ENCODE measurements at regions not wholly inside any gene's neighbourhood (a gene's known extent, or its start where the extent isn't known, plus 50 kb on each side); places are given as distances from the start of the nearest gene placed in this dataset.

GRCh38 chr10:108360187-108360586 is 1195.7 kb upstream of the SORCS1 start:
- Histone ChIP-seq H3K27me3 (no peaks in the 10 kb centered on the region), H3K9me3 (no peaks in the 10 kb centered on the region), H3K36me3 (no peaks in the 10 kb centered on the region), H3K4me3 (no peak overlapping the region), H3K4me1 (no peaks in the 10 kb centered on the region), H3K27ac (replicated peaks in 1 of 4) (no peak overlapping the region)
- no peak for DNase-seq (ENCODE audit: extremely low spot score)
- TF ChIP-seq POLR2AphosphoS5 (IDR thresholded peaks at IDR 0.05): no peak
- TF ChIP-seq POLR2A (IDR thresholded peaks at IDR 0.05; ENCODE audit: low read depth): no peak
- TF ChIP-seq EP300 (IDR thresholded peaks at IDR 0.05): no peak
- TF ChIP-seq CTCF (IDR thresholded peaks at IDR 0.05): no peak
- 79% methylated on average over 2 of the region's 2 CpGs for WGBS
- intact Hi-C loops (cut with DNase I): no loop called here

- intact Hi-C loops (cut with DNase I): no loop called here
- H3K36me3 ChIP-seq: no peaks in the 10 kb centered on the region
- no peak overlapping the region for H3K27ac ChIP-seq (replicated peaks in 1 of 4)
- no peaks in the 10 kb centered on the region for H3K27me3 ChIP-seq
- no peak for DNase-seq (ENCODE audit: extremely low spot score)
- no peaks in the 10 kb centered on the region for H3K9me3 ChIP-seq
- H3K4me3 ChIP-seq: no peak overlapping the region
- 44% methylated on average over 3 of the region's 3 CpGs for WGBS
- no peak for TF ChIP-seq CTCF (IDR thresholded peaks at IDR 0.05)
- no peak for TF ChIP-seq POLR2A (IDR thresholded peaks at IDR 0.05; ENCODE audit: low read depth)
- no peak for TF ChIP-seq POLR2AphosphoS5 (IDR thresholded peaks at IDR 0.05)
- TF ChIP-seq EP300 (IDR thresholded peaks at IDR 0.05): no peak
- no peaks in the 10 kb centered on the region for H3K4me1 ChIP-seq
Observed at GRCh38 chr10:108358912-108359311, 1194.4 kb upstream of the SORCS1 start.

DNA sequence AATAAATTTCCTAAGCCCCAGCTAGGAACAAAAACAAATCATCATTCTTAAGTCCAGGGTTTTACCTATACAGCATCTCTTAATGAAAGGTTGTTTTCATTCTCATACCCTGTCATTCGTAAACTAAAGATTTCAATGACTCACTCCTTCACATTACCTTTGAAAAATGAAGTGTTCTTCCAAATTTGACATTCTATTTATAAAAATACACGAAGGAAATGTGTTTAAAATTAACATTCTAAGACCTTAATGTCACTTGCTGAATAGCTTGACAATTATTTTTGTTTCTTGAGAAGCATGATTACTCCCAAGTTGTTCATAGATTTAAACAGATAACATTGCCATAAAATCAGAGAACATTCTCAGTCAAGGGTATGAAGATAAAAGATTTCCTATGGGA is 1188.3 kb upstream of the SORCS1 start:
- WGBS: 16% methylated on average over 2 of the region's 2 CpGs

DNA sequence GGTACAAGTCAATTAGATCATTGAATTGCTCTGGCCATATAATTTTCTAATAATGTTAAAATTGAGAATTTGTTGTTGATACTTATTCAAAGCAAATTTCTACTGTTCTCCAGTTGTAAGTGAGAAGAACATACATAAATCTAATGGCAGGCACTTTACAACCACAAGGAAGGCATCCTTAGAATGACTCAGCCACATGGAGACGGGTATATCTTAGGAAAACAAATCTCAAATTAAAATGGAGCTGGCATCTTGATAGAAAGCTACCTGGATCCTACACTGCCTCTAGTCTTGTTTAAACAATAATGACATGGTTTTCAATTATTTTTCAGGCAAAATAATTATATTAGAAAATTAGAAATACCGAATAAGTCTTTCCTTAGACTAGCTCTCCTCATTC is 1183.7 kb upstream of the SORCS1 start:
- no peaks in the 10 kb centered on the region for H3K9me3 ChIP-seq
- 78% methylated on average over 2 of the region's 2 CpGs for WGBS
- H3K4me3 ChIP-seq: no peak overlapping the region
- DNase-seq (ENCODE audit: extremely low spot score): no peak
- TF ChIP-seq POLR2AphosphoS5 (IDR thresholded peaks at IDR 0.05) (no peak), POLR2A (IDR thresholded peaks at IDR 0.05; ENCODE audit: low read depth) (no peak), EP300 (IDR thresholded peaks at IDR 0.05) (no peak), CTCF (IDR thresholded peaks at IDR 0.05) (no peak)
- H3K27me3 ChIP-seq: no peaks in the 10 kb centered on the region
- no peaks in the 10 kb centered on the region for H3K36me3 ChIP-seq
- no peaks in the 10 kb centered on the region for H3K4me1 ChIP-seq
- intact Hi-C loops (cut with DNase I): no loop called here
- H3K27ac ChIP-seq (replicated peaks in 1 of 4): no peak overlapping the region

More for the DNA sequence above, 1188.3 kb upstream of the SORCS1 start:
- H3K36me3 ChIP-seq: no peaks in the 10 kb centered on the region
- no peak overlapping the region for H3K27ac ChIP-seq (replicated peaks in 1 of 4)
- H3K9me3 ChIP-seq: no peaks in the 10 kb centered on the region
- intact Hi-C loops (cut with DNase I): no loop called here
- no peaks in the 10 kb centered on the region for H3K4me1 ChIP-seq
- no peak for DNase-seq (ENCODE audit: extremely low spot score)
- no peaks in the 10 kb centered on the region for H3K27me3 ChIP-seq
- no peak for TF ChIP-seq CTCF (IDR thresholded peaks at IDR 0.05)
- TF ChIP-seq EP300 (IDR thresholded peaks at IDR 0.05): no peak
- TF ChIP-seq POLR2A (IDR thresholded peaks at IDR 0.05; ENCODE audit: low read depth): no peak
- TF ChIP-seq POLR2AphosphoS5 (IDR thresholded peaks at IDR 0.05): no peak
- H3K4me3 ChIP-seq: no peak overlapping the region

DNA sequence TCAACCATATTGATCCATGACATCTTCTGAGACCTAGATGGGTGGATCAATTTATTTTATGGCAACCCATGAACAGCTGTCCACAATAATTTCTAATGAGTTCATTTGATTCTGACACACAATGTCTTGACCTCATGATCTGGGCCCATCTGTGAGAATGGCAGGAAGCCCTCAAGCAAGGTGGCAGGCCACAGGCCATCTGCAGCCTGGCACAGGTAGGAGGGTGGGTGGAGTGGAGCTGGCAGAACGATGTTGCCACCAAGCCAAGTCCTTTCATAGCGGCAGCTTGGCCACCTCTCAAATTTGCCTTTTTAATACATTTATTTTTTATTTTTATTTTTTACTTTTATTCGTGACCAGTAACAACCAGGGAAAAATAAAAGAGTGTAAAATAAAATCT is 1181.6 kb upstream of the SORCS1 start:
- no peak overlapping the region for H3K4me3 ChIP-seq
- H3K27ac ChIP-seq (replicated peaks in 1 of 4): no peak overlapping the region
- H3K27me3 ChIP-seq: no peaks in the 10 kb centered on the region
- TF ChIP-seq POLR2AphosphoS5 (IDR thresholded peaks at IDR 0.05) (no peak), POLR2A (IDR thresholded peaks at IDR 0.05; ENCODE audit: low read depth) (no peak), EP300 (IDR thresholded peaks at IDR 0.05) (no peak), CTCF (IDR thresholded peaks at IDR 0.05) (no peak)
- H3K9me3 ChIP-seq: peaks cover 0 to 4% (median 0%) of the 10 kb centered on the region in 4 donors
- 96% methylated on average over 3 of the region's 3 CpGs for WGBS
- no peaks in the 10 kb centered on the region for H3K36me3 ChIP-seq
- H3K4me1 ChIP-seq: no peaks in the 10 kb centered on the region
- intact Hi-C loops (cut with DNase I): no loop called here
- no peak for DNase-seq (ENCODE audit: extremely low spot score)
